Type B pancreatic cell (in vitro differentiated cells): ENCODE measurements at regions not wholly inside any gene's neighbourhood (a gene's known extent, or its start where the extent isn't known, plus 50 kb on each side); places are given as distances from the start of the nearest gene placed in this dataset.
"Not testable (repeated sequence)": the region's sequence is repeated elsewhere in the genome, so short reads cannot be mapped to it uniquely, and the experiment has no call there.

Source experiments
- DNase-seq: peaks from one replicate; pipeline ENCODE4 v3.0.0; 2021; ENCODE audit warnings: mixed read lengths; ENCODE audit not compliant: unreplicated experiment; ENCODE audit errors: extremely low spot score
- H3K27ac Mint-ChIP-seq: 2 replicates; pipeline ENCODE4 v1.8.0; 2021; ENCODE audit warnings: mild to moderate bottlenecking, mixed read lengths
- H3K27me3 Mint-ChIP-seq: 2 replicates; pipeline ENCODE4 v1.8.0; 2021; ENCODE audit warnings: mixed read lengths
- H3K36me3 Mint-ChIP-seq: 2 replicates; pipeline ENCODE4 v1.8.0; 2021; ENCODE audit warnings: mixed read lengths
- H3K4me1 Mint-ChIP-seq: one replicate; pipeline ENCODE4 v1.8.0; 2021; ENCODE audit warnings: mixed read lengths; ENCODE audit not compliant: unreplicated experiment
- H3K4me3 Mint-ChIP-seq: 2 replicates; pipeline ENCODE4 v1.8.0; 2021; ENCODE audit warnings: mild to moderate bottlenecking, mixed read lengths
- H3K9me3 Mint-ChIP-seq: 2 replicates; pipeline ENCODE4 v1.8.0; 2021; ENCODE audit warnings: mixed read lengths

DNA sequence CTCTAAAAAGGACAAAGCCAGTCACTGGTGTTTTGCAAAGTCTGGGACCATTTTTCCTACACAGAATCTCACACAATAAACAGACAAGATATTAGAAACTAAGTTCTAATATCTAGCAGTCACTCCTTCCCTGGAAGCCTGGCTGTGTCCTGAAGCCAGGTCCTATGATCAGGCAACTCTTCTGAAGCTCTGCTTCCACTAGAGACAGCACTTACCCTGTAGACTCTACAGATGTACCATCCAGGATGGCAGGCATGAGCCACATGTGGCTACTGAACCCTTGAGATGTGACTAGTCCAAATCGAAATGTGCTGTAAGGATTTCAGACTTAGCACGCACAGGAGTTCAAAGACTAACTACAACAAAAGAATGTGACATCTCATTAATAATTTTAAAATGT, 110.3 kb upstream of the NBPF9 start:
- not testable (repeated sequence) for DNase-seq, H3K4me3 Mint-ChIP-seq, H3K27me3 Mint-ChIP-seq, H3K4me1 Mint-ChIP-seq, H3K9me3 Mint-ChIP-seq, H3K27ac Mint-ChIP-seq, H3K36me3 Mint-ChIP-seq

DNA sequence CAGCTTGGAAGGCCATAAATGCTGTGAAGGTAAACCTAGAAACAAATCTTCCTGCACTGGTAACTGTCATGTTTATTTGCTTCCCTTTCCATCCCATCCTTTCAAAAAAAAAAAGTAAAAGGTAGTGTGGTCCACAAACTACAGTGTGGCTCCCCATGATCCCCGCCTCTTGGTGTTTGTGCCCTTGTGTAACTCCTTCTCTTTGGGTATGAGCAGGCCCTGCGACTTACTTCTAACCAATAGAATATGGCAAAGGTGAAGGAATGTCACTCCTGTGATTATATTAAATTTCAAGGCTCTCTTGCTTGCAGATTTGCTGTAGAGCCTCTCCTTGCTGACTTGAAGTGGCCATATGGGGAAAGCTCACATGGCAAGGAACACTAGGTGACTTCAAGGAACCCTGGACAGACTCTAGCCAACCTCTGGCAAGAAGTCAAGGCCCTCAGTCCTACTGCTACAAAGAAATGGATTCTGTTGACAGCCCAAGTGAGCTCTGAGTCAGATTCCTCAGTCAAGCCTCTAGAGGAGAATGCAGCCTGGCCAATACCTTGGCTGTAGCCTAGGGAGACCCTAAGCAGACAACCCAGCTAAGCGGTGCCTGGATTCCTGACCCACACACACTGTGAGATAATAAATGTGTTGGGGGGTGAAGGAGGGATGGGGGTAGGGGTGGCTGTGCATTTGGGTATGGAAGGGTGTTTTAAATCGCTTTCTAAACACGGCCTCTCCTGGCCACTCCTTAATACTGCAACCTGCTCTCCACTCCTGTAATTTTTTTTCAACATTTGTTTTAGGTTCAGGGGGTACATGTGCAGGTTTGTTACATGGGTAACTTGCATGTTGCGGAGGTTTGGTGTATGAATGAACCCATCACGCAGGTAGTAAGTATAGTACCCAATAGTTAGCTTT, 115.0 kb upstream of the NBPF9 start:
- not testable (repeated sequence) for DNase-seq, H3K27ac Mint-ChIP-seq, H3K4me1 Mint-ChIP-seq, H3K36me3 Mint-ChIP-seq, H3K9me3 Mint-ChIP-seq, H3K4me3 Mint-ChIP-seq, H3K27me3 Mint-ChIP-seq

- not testable (repeated sequence) for H3K4me1 Mint-ChIP-seq, H3K9me3 Mint-ChIP-seq, H3K4me3 Mint-ChIP-seq, H3K27me3 Mint-ChIP-seq, H3K36me3 Mint-ChIP-seq, H3K27ac Mint-ChIP-seq, DNase-seq
These were observed 116.2 kb upstream of the NBPF9 start for GRCh38 chr1:149219539-149219938.

GRCh38 chr1:149220463-149221074, 117.2 kb upstream of the NBPF9 start:
- H3K4me1 Mint-ChIP-seq, H3K27ac Mint-ChIP-seq, H3K9me3 Mint-ChIP-seq, H3K36me3 Mint-ChIP-seq, H3K27me3 Mint-ChIP-seq, H3K4me3 Mint-ChIP-seq, DNase-seq: not testable (repeated sequence)

DNA sequence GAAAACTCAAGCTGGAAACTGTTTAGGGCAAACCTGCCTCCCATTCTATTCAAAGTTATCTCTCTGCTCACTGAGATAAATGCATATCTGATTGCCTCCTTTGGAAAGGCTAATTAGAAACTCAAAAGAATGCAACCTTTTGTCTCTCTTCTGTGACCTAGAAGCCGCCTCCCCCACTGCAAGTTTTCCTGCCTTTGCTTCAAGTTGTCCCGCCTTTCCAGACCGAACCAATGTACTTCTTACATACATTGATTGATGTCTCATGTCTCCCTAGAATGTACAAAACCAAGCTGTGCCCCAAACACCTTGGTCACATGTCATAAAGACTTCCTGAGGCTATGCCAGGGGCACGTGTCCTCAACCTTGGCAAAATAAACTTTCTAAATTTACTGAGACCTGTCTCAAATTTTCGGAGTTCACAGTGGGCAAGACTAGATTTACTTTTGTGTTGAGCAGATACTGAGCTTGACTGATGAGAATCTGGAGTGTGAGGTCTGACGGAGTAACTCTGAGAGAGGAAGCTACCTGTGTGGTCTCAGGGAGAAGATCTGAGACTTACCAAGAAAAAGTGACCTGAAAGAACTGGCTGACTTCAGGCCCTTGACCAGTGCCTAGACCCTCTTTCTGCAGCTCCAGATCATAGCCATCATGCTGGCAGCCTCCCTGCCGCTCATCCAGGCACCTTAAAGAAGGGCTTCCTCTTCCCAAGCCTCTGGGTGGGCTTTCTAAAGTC, 124.7 kb upstream of the NBPF9 start:
- DNase-seq, H3K36me3 Mint-ChIP-seq, H3K27ac Mint-ChIP-seq, H3K9me3 Mint-ChIP-seq, H3K27me3 Mint-ChIP-seq, H3K4me3 Mint-ChIP-seq, H3K4me1 Mint-ChIP-seq: not testable (repeated sequence)

- DNase-seq, H3K4me3 Mint-ChIP-seq, H3K9me3 Mint-ChIP-seq, H3K36me3 Mint-ChIP-seq, H3K4me1 Mint-ChIP-seq, H3K27ac Mint-ChIP-seq, H3K27me3 Mint-ChIP-seq: not testable (repeated sequence)
These were observed 125.6 kb upstream of the NBPF9 start for GRCh38 chr1:149228672-149229585.

DNA sequence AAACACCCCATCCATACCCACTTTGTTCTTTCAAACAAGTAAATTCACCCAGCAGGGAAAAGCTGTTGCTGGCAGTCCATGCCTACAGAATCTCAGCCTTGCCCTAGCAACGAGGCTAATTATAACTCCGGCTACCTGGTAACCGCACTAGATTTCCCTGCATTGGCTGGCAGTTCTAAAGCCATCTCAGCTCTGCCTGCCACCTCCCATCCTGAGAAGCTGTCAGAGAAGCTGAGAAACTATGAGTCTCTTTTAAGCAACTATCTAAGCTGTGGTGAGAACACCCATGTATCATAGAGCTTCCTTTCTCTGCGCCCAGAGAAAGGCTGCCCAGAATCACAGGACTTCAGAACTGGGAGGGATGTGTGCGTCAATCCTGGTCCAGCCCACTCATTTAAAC, 126.5 kb upstream of the NBPF9 start:
- H3K9me3 Mint-ChIP-seq, H3K27ac Mint-ChIP-seq, H3K27me3 Mint-ChIP-seq, DNase-seq, H3K36me3 Mint-ChIP-seq, H3K4me3 Mint-ChIP-seq, H3K4me1 Mint-ChIP-seq: not testable (repeated sequence)

GRCh38 chr1:149234926-149235914, 131.9 kb upstream of the NBPF9 start:
- not testable (repeated sequence) for H3K4me1 Mint-ChIP-seq, H3K36me3 Mint-ChIP-seq, DNase-seq, H3K27ac Mint-ChIP-seq, H3K27me3 Mint-ChIP-seq, H3K9me3 Mint-ChIP-seq, H3K4me3 Mint-ChIP-seq

DNA sequence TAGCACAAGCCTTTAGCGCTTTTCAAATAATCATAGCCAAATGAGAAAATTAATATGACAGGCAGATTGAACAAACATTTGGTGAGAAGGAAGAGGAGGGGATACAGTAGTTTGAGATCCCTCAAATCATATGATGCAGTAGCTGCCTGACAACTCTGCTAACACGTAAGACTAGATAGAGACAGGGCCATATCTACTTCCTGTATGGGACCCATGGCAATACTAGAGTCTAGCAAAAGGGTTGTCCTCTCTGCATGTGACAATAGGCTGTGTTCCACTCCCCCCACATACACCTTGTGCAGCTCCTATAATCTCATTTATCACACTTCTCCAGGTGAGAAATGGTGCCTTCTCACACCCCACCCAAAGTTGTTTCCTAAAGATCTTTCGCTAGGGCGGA, 134.2 kb upstream of the NBPF9 start:
- not testable (repeated sequence) for DNase-seq, H3K36me3 Mint-ChIP-seq, H3K9me3 Mint-ChIP-seq, H3K4me1 Mint-ChIP-seq, H3K27ac Mint-ChIP-seq, H3K27me3 Mint-ChIP-seq, H3K4me3 Mint-ChIP-seq

GRCh38 chr1:149239897-149240508, 136.7 kb upstream of the NBPF9 start:
- not testable (repeated sequence) for H3K36me3 Mint-ChIP-seq, H3K9me3 Mint-ChIP-seq, H3K27me3 Mint-ChIP-seq, H3K4me1 Mint-ChIP-seq, H3K4me3 Mint-ChIP-seq, DNase-seq, H3K27ac Mint-ChIP-seq

GRCh38 chr1:149240530-149240929, 137.2 kb upstream of the NBPF9 start:
- H3K27me3 Mint-ChIP-seq, H3K4me3 Mint-ChIP-seq, H3K36me3 Mint-ChIP-seq, H3K27ac Mint-ChIP-seq, H3K4me1 Mint-ChIP-seq, H3K9me3 Mint-ChIP-seq, DNase-seq: not testable (repeated sequence)

DNA sequence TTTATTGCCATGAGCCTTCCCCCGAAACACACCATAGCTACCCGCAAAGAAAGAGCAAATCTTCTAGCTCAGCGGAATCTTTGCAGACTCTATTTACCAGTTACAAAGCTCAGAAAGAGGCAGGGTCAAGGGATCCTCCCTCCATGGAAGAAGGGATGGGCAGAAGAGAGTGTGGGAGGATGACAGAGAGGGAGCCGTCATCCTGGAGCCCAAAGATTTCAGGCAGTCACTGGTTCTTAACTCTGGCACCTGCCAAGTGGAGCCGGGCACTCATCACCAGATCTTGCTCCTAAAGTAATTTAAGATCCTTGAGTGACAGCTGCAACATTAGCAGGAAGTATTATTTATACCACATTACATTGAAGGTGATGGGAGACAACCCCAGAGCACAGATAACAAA, 137.9 kb upstream of the NBPF9 start:
- not testable (repeated sequence) for H3K4me1 Mint-ChIP-seq, H3K27ac Mint-ChIP-seq, H3K4me3 Mint-ChIP-seq, DNase-seq, H3K9me3 Mint-ChIP-seq, H3K27me3 Mint-ChIP-seq, H3K36me3 Mint-ChIP-seq
